GM12878 (cell line): ENCODE measurements at regions not wholly inside any gene's neighbourhood (a gene's known extent, or its start where the extent isn't known, plus 50 kb on each side); places are given as distances from the start of the nearest gene placed in this dataset.

Source experiments
- ATAC-seq: fragments of 200-7000 bp; cut with Tn5 transposase; 3 replicates; pipeline ENCODE4 v1.9.1; 2020; ENCODE audit warnings: mild to moderate bottlenecking, moderate library complexity
- BruUV-seq: library from RNA; stranded (reverse); fragments of 400-500 nt; replicated peaks from 2 replicates; lab custom pipeline; 2021; lab: Mats Ljungman, UMichigan
- CTCF ChIA-PET: fragments of 300-600 bp; sonication (Branson Sonifier 250); formaldehyde crosslinking; extraction: SDS; loops from one replicate; lab custom pipeline; 2021; ENCODE audit warnings: inconsistent platforms; lab: Yijun Ruan, JAX
- POLR2A ChIA-PET: fragments of 350-600 bp; formaldehyde crosslinking; extraction: SDS; loops from one replicate; lab custom pipeline; 2021; ENCODE audit warnings: inconsistent platforms; lab: Charles Lee
- RAD21 ChIA-PET: fragments of 300-600 bp; sonication (Branson Sonifier 250); formaldehyde crosslinking; loops from one replicate; lab custom pipeline; 2023; ENCODE audit warnings: antibody characterized with exemption; ENCODE audit not compliant: unreplicated experiment; lab: Charles Lee
- SMC1A ChIA-PET: fragments of 300-600 bp; sonication (Branson Sonifier 250); formaldehyde crosslinking; loops from one replicate; lab custom pipeline; 2023; ENCODE audit not compliant: unreplicated experiment, uncharacterized antibody; lab: Charles Lee
- DNase-seq: peaks from one replicate; pipeline ENCODE4 v3.0.0-alpha.2; 2011; ENCODE audit warnings: low read depth, low spot score
- FAIRE-seq: peaks from 3 replicates; lab custom pipeline; 2011; peaks lifted over from hg19 to GRCh38; lab: Jason Lieb, UNC
- H2AFZ ChIP-seq: 2 replicates; pipeline ENCODE4 v1.6.0; 2011; ENCODE audit warnings: low read depth, low read length, control low read depth; ENCODE audit not compliant: control insufficient read depth
- H3K27ac ChIP-seq: 2 replicates; pipeline ENCODE4 v1.5.1; 2011; ENCODE audit warnings: control low read depth; ENCODE audit not compliant: control insufficient read depth, insufficient read depth
- H3K27me3 ChIP-seq, 2 experiments: replicated peaks in 1 of 2; 2 replicates each; pipeline versions ENCODE4 v1.6.0 to v1.6.1; 2011; ENCODE audit warnings: low read length in 1 of 2; ENCODE audit not compliant: control insufficient read depth in 2 of 2, insufficient read depth in 2 of 2
- H3K36me3 ChIP-seq, 2 experiments: 2 replicates each; pipeline ENCODE4 v1.5.1; 2011; ENCODE audit warnings: low read length in 1 of 2; ENCODE audit not compliant: control insufficient read depth in 2 of 2, insufficient read depth in 2 of 2
- H3K4me1 ChIP-seq: 2 replicates; pipeline ENCODE4 v1.6.1; 2011; ENCODE audit warnings: mild to moderate bottlenecking, low read length, moderate library complexity, mixed read lengths; ENCODE audit not compliant: control insufficient read depth, insufficient read depth
- H3K4me2 ChIP-seq: 2 replicates; pipeline ENCODE4 v1.6.0; 2011; ENCODE audit warnings: control low read depth; ENCODE audit not compliant: control insufficient read depth, insufficient read depth
- H3K4me3 ChIP-seq: fragments of 200-600 bp; sonication (generic); 2 replicates; pipeline ENCODE4 v1.5.1; 2016
- H3K79me2 ChIP-seq: 2 replicates; pipeline ENCODE4 v1.6.0; 2011; ENCODE audit warnings: low read length; ENCODE audit not compliant: control insufficient read depth, insufficient read depth
- H3K9ac ChIP-seq: 2 replicates; pipeline ENCODE4 v1.8.0; 2011; ENCODE audit warnings: low read length, control low read depth, mixed read lengths; ENCODE audit not compliant: control insufficient read depth, insufficient read depth
- H3K9me3 ChIP-seq: replicated peaks from 3 replicates; pipeline ENCODE4 v1.5.1; 2011; ENCODE audit warnings: mild to moderate bottlenecking, low read length; ENCODE audit not compliant: control insufficient read depth, insufficient read depth
- H4K20me1 ChIP-seq: 2 replicates; pipeline ENCODE4 v1.6.0; 2011; ENCODE audit not compliant: control insufficient read depth, insufficient read depth
- ATF7 ChIP-seq: fragments of 450-650 bp; IDR thresholded peaks from 2 replicates; pipeline ENCODE4 v1.6.1; 2016; ENCODE audit warnings: low read depth, mild to moderate bottlenecking
- BACH1 ChIP-seq: fragments of 450-650 bp; IDR thresholded peaks from 2 replicates; pipeline ENCODE4 v1.6.1; 2017; ENCODE audit warnings: mild to moderate bottlenecking, borderline replicate concordance
- EZH2 ChIP-seq: IDR thresholded peaks from 2 replicates; pipeline ENCODE4 v1.6.1; 2012; ENCODE audit warnings: low read depth, mild to moderate bottlenecking, control low read depth, inconsistent platforms, low read length, borderline replicate concordance; ENCODE audit not compliant: control insufficient read depth
- FOXK2 ChIP-seq: fragments of 450-650 bp; IDR thresholded peaks from 2 replicates; pipeline ENCODE4 v1.6.1; 2017; ENCODE audit warnings: mild to moderate bottlenecking, moderate library complexity
- MXI1 ChIP-seq: fragments of 150-350 bp; IDR thresholded peaks from 2 replicates; pipeline ENCODE4 v1.6.1; 2011; ENCODE audit warnings: low read depth, mild to moderate bottlenecking, inconsistent platforms, low read length, improper control_type of control experiment
- NR2F1 ChIP-seq: fragments of 450-650 bp; conservative IDR thresholded peaks from 2 replicates; pipeline ENCODE4 v1.6.1; 2017; ENCODE audit warnings: mild to moderate bottlenecking
- PML ChIP-seq: IDR thresholded peaks from 2 replicates; pipeline ENCODE4 v1.6.1; 2012; ENCODE audit warnings: low read length, inconsistent platforms
- SP1 ChIP-seq: IDR thresholded peaks from one replicate; pipeline ENCODE4 v1.6.1; 2011; ENCODE audit warnings: low read depth, low read length
- TCF7 ChIP-seq: IDR thresholded peaks from 2 replicates; pipeline ENCODE4 v1.6.1; 2014; ENCODE audit warnings: antibody characterized with exemption, borderline replicate concordance
- ZBTB4 ChIP-seq: fragments of 450-650 bp; formaldehyde crosslinking; IDR thresholded peaks from 2 replicates; pipeline ENCODE4 v1.4.0; 2022; ENCODE audit warnings: mild to moderate bottlenecking, moderate library complexity
- ZNF207 ChIP-seq: fragments of 450-650 bp; IDR thresholded peaks from 2 replicates; pipeline ENCODE4 v1.6.1; 2014; ENCODE audit warnings: antibody characterized with exemption, mild to moderate bottlenecking, borderline replicate concordance
- ZNF592 ChIP-seq: fragments of 450-650 bp; IDR thresholded peaks from 2 replicates; pipeline ENCODE4 v1.6.1; 2017; ENCODE audit warnings: mild to moderate bottlenecking, moderate library complexity
- ZSCAN29 ChIP-seq: fragments of 450-650 bp; IDR thresholded peaks from 2 replicates; pipeline ENCODE4 v1.6.1; 2017; ENCODE audit warnings: mild to moderate bottlenecking, moderate library complexity
- WGBS: methylation state at CpG from one replicate; pipeline ENCODE4 v1.1.6; 2016; ENCODE audit warnings: low lambda C conversion rate; ENCODE audit not compliant: insufficient replicate concordance, insufficient coverage; ENCODE audit errors: missing lambda C conversion rate; 5-methylcytosine and 5-hydroxymethylcytosine counted together
- in situ Hi-C: fragments of 300-500 bp; cut with MboI; formaldehyde crosslinking; loops from 9 replicates; pipeline ENCODE4 v1.14.3; 2018; ENCODE audit warnings: mixed read lengths
- intact Hi-C: fragments of 100-400 bp; cut with micrococcal nuclease; formaldehyde crosslinking; loops from one replicate; pipeline ENCODE4 v1.14.2; 2022; ENCODE audit not compliant: unreplicated experiment

- TF ChIP-seq ZBTB4 (CRISPR knock-in tag) (no peak), ATF7 (no peak)
These were observed 78.3 kb downstream of the LARP7 start (continued) for GRCh38 chr4:112714922-112715901.

- Histone ChIP-seq H3K27ac (no peak overlapping the region), H3K9ac (no peak overlapping the region), H3K36me3 (no peaks in the 10 kb centered on the region), H3K79me2 (no peaks in the 10 kb centered on the region), H3K4me1 (no peaks in the 10 kb centered on the region), H3K27me3 (no peaks in the 10 kb centered on the region), H3K9me3 (no peaks in the 10 kb centered on the region), H3K4me2 (no peak overlapping the region), H4K20me1 (no peaks in the 10 kb centered on the region), H3K4me3 (no peak overlapping the region), H2AFZ (no peak overlapping the region)
- SMC1A ChIA-PET = interaction anchor here (1.2 kb wide), 1 partner anchor 11 kb away, joined by 3 read pairs; no protein-coding TSS in a partner anchor
- no peak for ATAC-seq
- 95% methylated on average over 1 of the region's 1 CpG for WGBS
- in situ Hi-C loops = no loop called here
- RAD21 ChIA-PET = no interaction called here
- no TSS peak for BruUV-seq
- intact Hi-C loops = no loop called here
- POLR2A ChIA-PET = no interaction called here
- no peak for DNase-seq
- CTCF ChIA-PET = interaction anchor here (0.7 kb wide), 2 partner anchors 16 to 17 kb away, joined by 3 to 4 read pairs; no protein-coding TSS in a partner anchor
- FAIRE-seq = no peak
- TF ChIP-seq FOXK2 = no peak
- no peak for TF ChIP-seq BACH1
- TF ChIP-seq ZSCAN29 = no peak
- TF ChIP-seq NR2F1 = no peak
- no peak for TF ChIP-seq TCF7
- TF ChIP-seq ZNF207 = no peak
- no peak for TF ChIP-seq PML
- no peak for TF ChIP-seq EZH2
- no peak for TF ChIP-seq MXI1
- TF ChIP-seq SP1 = no peak
- no peak for TF ChIP-seq ZNF592
These were observed 80.9 kb downstream of the LARP7 start for GRCh38 chr4:112717856-112718255.
